ENCODE measurements at regions not wholly inside any gene's neighbourhood (a gene's known extent, or its start where the extent isn't known, plus 50 kb on each side); places are given as distances from the start of the nearest gene placed in this dataset.

GRCh38 chr4:108240366-108240765 lies 71.6 kb upstream of the LEF1 start:
- ATAC-seq (ENCODE audit: low read depth) (no peak), DNase-seq (ENCODE audit: low spot score) (no peak)
- H3K4me1 ChIP-seq (ENCODE audit: insufficient read depth, poor library complexity, severe bottlenecking), result no peaks in the 10 kb centered on the region
- no peaks in the 10 kb centered on the region for H3K9me3 ChIP-seq (ENCODE audit: severe bottlenecking)
- H3K4me3 ChIP-seq (ENCODE audit: severe bottlenecking), result no peak overlapping the region
- no peak overlapping the region for H3K27ac ChIP-seq (ENCODE audit: poor library complexity, severe bottlenecking)
- no peaks in the 10 kb centered on the region for H3K36me3 ChIP-seq (ENCODE audit: low read depth)
- no peaks in the 10 kb centered on the region for H3K27me3 ChIP-seq (ENCODE audit: insufficient read depth, poor library complexity, severe bottlenecking)
- no peak for TF ChIP-seq CTCF (IDR thresholded peaks at IDR 0.05; ENCODE audit: poor library complexity, severe bottlenecking)

GRCh38 chr4:108237693-108238092 lies 69.0 kb upstream of the LEF1 start:
- Histone ChIP-seq H3K9me3 (ENCODE audit: severe bottlenecking) (no peaks in the 10 kb centered on the region), H3K4me3 (ENCODE audit: severe bottlenecking) (no peak overlapping the region), H3K27me3 (ENCODE audit: insufficient read depth, poor library complexity, severe bottlenecking) (no peaks in the 10 kb centered on the region), H3K27ac (ENCODE audit: poor library complexity, severe bottlenecking) (no peak overlapping the region), H3K36me3 (ENCODE audit: low read depth) (no peaks in the 10 kb centered on the region), H3K4me1 (ENCODE audit: insufficient read depth, poor library complexity, severe bottlenecking) (no peaks in the 10 kb centered on the region)
- no peak for DNase-seq (ENCODE audit: low spot score)
- ATAC-seq (ENCODE audit: low read depth), result no peak
- no peak for TF ChIP-seq CTCF (IDR thresholded peaks at IDR 0.05; ENCODE audit: poor library complexity, severe bottlenecking)

GRCh38 chr4:108236264-108236663 lies 67.5 kb upstream of the LEF1 start:
- no peaks in the 10 kb centered on the region for H3K27me3 ChIP-seq (ENCODE audit: insufficient read depth, poor library complexity, severe bottlenecking)
- ATAC-seq (ENCODE audit: low read depth) (no peak), DNase-seq (ENCODE audit: low spot score) (no peak)
- no peak overlapping the region for H3K27ac ChIP-seq (ENCODE audit: poor library complexity, severe bottlenecking)
- no peaks in the 10 kb centered on the region for H3K4me1 ChIP-seq (ENCODE audit: insufficient read depth, poor library complexity, severe bottlenecking)
- H3K36me3 ChIP-seq (ENCODE audit: low read depth), result no peaks in the 10 kb centered on the region
- H3K4me3 ChIP-seq (ENCODE audit: severe bottlenecking), result no peak overlapping the region
- no peaks in the 10 kb centered on the region for H3K9me3 ChIP-seq (ENCODE audit: severe bottlenecking)
- TF ChIP-seq CTCF (IDR thresholded peaks at IDR 0.05; ENCODE audit: poor library complexity, severe bottlenecking), result no peak

- DNase-seq (ENCODE audit: low spot score), result no peak
- TF ChIP-seq CTCF (IDR thresholded peaks at IDR 0.05; ENCODE audit: poor library complexity, severe bottlenecking), result no peak
- Histone ChIP-seq H3K27me3 (ENCODE audit: insufficient read depth, poor library complexity, severe bottlenecking) (no peaks in the 10 kb centered on the region), H3K9me3 (ENCODE audit: severe bottlenecking) (no peaks in the 10 kb centered on the region), H3K36me3 (ENCODE audit: low read depth) (no peaks in the 10 kb centered on the region), H3K27ac (ENCODE audit: poor library complexity, severe bottlenecking) (no peak overlapping the region), H3K4me3 (ENCODE audit: severe bottlenecking) (no peak overlapping the region), H3K4me1 (ENCODE audit: insufficient read depth, poor library complexity, severe bottlenecking) (no peaks in the 10 kb centered on the region)
- ATAC-seq (ENCODE audit: low read depth), result no peak
Measured at GRCh38 chr4:108227923-108228322, 59.2 kb upstream of the LEF1 start.

GRCh38 chr4:108224611-108225053 lies 55.9 kb upstream of the LEF1 start:
- Histone ChIP-seq H3K27ac (ENCODE audit: poor library complexity, severe bottlenecking) (no peak overlapping the region), H3K27me3 (ENCODE audit: insufficient read depth, poor library complexity, severe bottlenecking) (no peaks in the 10 kb centered on the region), H3K9me3 (ENCODE audit: severe bottlenecking) (no peaks in the 10 kb centered on the region), H3K4me3 (ENCODE audit: severe bottlenecking) (no peak overlapping the region), H3K36me3 (ENCODE audit: low read depth) (no peaks in the 10 kb centered on the region), H3K4me1 (ENCODE audit: insufficient read depth, poor library complexity, severe bottlenecking) (no peaks in the 10 kb centered on the region)
- no peak for ATAC-seq (ENCODE audit: low read depth)
- no peak for DNase-seq (ENCODE audit: low spot score)
- TF ChIP-seq CTCF (IDR thresholded peaks at IDR 0.05; ENCODE audit: poor library complexity, severe bottlenecking), result no peak

Measured in RWPE2 (cell line).